ENCODE measurements at regions not wholly inside any gene's neighbourhood (a gene's known extent, or its start where the extent isn't known, plus 50 kb on each side); places are given as distances from the start of the nearest gene placed in this dataset.

- H3K9me3 ChIP-seq (ENCODE audit: low read length) = no peaks in the 10 kb centered on the region
These were observed 929.6 kb downstream of the C6orf118 start for GRCh38 chr6:164379795-164380194.

DNA sequence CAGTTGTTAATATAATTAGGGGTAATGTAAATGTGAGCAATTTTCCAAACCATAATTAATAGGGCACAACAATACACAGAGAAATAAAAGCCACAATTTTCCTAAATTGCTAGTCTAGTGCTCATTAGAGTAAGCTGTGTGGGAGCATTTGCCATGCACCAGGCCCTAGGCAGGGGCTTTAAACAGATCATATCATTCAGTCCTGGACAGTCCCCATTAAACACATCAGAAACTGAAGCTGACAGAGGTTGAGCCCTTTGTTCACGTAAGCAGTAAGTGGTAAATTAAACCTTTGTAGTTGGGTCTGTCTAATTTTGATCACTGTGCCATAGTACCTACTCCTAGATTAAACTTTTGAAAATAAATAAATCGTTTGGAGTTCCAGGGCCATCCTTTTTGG lies 931.1 kb downstream of the C6orf118 start:
- no peaks in the 10 kb centered on the region for H3F3A ChIP-seq (ENCODE audit: insufficient read depth, low read length, poor library complexity, severe bottlenecking)
- no peak overlapping the region for H3K27ac ChIP-seq (ENCODE audit: low read length)
- H2AFZ ChIP-seq (ENCODE audit: low read depth, low read length) = no peak overlapping the region
- no peaks in the 10 kb centered on the region for H3K36me3 ChIP-seq (ENCODE audit: insufficient read depth, low read length)
- no peaks in the 10 kb centered on the region for H3K79me2 ChIP-seq (replicated peaks; ENCODE audit: insufficient read depth, low read length)
- H3K9me3 ChIP-seq (ENCODE audit: low read length) = no peaks in the 10 kb centered on the region
- no peak overlapping the region for H3K9ac ChIP-seq (ENCODE audit: low read length)
- TF ChIP-seq TAF1 (IDR thresholded peaks at IDR 0.05; ENCODE audit: low read depth) = no peak
- no peak for TF ChIP-seq POLR2AphosphoS5 (IDR thresholded peaks at IDR 0.05)
- TF ChIP-seq SMC3 (conservative IDR thresholded peaks at IDR 0.05; ENCODE audit: poor library complexity) = no peak
- TF ChIP-seq EZH2 (IDR thresholded peaks at IDR 0.05; ENCODE audit: borderline replicate concordance, insufficient read depth, low read length, poor library complexity, severe bottlenecking) = no peak
- TF ChIP-seq REST (IDR thresholded peaks at IDR 0.05; ENCODE audit: borderline replicate concordance) = no peak
- no peak for TF ChIP-seq RAD21 (conservative IDR thresholded peaks at IDR 0.05)
- TF ChIP-seq, protein P1, sequence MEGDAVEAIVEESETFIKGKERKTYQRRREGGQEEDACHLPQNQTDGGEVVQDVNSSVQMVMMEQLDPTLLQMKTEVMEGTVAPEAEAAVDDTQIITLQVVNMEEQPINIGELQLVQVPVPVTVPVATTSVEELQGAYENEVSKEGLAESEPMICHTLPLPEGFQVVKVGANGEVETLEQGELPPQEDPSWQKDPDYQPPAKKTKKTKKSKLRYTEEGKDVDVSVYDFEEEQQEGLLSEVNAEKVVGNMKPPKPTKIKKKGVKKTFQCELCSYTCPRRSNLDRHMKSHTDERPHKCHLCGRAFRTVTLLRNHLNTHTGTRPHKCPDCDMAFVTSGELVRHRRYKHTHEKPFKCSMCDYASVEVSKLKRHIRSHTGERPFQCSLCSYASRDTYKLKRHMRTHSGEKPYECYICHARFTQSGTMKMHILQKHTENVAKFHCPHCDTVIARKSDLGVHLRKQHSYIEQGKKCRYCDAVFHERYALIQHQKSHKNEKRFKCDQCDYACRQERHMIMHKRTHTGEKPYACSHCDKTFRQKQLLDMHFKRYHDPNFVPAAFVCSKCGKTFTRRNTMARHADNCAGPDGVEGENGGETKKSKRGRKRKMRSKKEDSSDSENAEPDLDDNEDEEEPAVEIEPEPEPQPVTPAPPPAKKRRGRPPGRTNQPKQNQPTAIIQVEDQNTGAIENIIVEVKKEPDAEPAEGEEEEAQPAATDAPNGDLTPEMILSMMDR (IDR thresholded peaks at IDR 0.05; ENCODE audit: poor library complexity, severe bottlenecking) = no peak
- no peak for TF ChIP-seq MXI1 (conservative IDR thresholded peaks at IDR 0.05; ENCODE audit: poor library complexity, severe bottlenecking)
- TF ChIP-seq EP300 (conservative IDR thresholded peaks at IDR 0.05; ENCODE audit: poor library complexity, severe bottlenecking) = no peak
- H4K20me1 ChIP-seq (ENCODE audit: insufficient read depth) = no peaks in the 10 kb centered on the region
- H3K9me2 ChIP-seq (ENCODE audit: insufficient read depth, low read length) = no peaks in the 10 kb centered on the region
- H3K4me2 ChIP-seq (ENCODE audit: low read length) = no peak overlapping the region
- no peaks in the 10 kb centered on the region for H3K27me3 ChIP-seq (ENCODE audit: insufficient read depth, low read depth, low read length)
- H3K4me3 ChIP-seq (ENCODE audit: low read length) = no peak overlapping the region

More at GRCh38 chr6:164379795-164380194, 929.6 kb downstream of the C6orf118 start:
- no peaks in the 10 kb centered on the region for H3K79me2 ChIP-seq (replicated peaks; ENCODE audit: insufficient read depth, low read length)
- no peak overlapping the region for H3K9ac ChIP-seq (ENCODE audit: low read length)
- no peaks in the 10 kb centered on the region for H3K36me3 ChIP-seq (ENCODE audit: insufficient read depth, low read length)
- H3K27me3 ChIP-seq (ENCODE audit: insufficient read depth, low read depth, low read length) = no peaks in the 10 kb centered on the region
- H3K9me2 ChIP-seq (ENCODE audit: insufficient read depth, low read length) = no peaks in the 10 kb centered on the region
- no peak overlapping the region for H3K27ac ChIP-seq (ENCODE audit: low read length)
- no peaks in the 10 kb centered on the region for H3F3A ChIP-seq (ENCODE audit: insufficient read depth, low read length, poor library complexity, severe bottlenecking)
- no peak overlapping the region for H2AFZ ChIP-seq (ENCODE audit: low read depth, low read length)
- no peak overlapping the region for H3K4me3 ChIP-seq (ENCODE audit: low read length)
- no peak for TF ChIP-seq MXI1 (conservative IDR thresholded peaks at IDR 0.05; ENCODE audit: poor library complexity, severe bottlenecking)
- TF ChIP-seq TAF1 (IDR thresholded peaks at IDR 0.05; ENCODE audit: low read depth) = no peak
- no peak for TF ChIP-seq SMC3 (conservative IDR thresholded peaks at IDR 0.05; ENCODE audit: poor library complexity)
- TF ChIP-seq POLR2AphosphoS5 (IDR thresholded peaks at IDR 0.05) = no peak
- TF ChIP-seq, protein P1 (IDR thresholded peaks at IDR 0.05; ENCODE audit: poor library complexity, severe bottlenecking) = no peak
- no peak for TF ChIP-seq REST (IDR thresholded peaks at IDR 0.05; ENCODE audit: borderline replicate concordance)
- TF ChIP-seq EP300 (conservative IDR thresholded peaks at IDR 0.05; ENCODE audit: poor library complexity, severe bottlenecking) = no peak
- no peak for TF ChIP-seq RAD21 (conservative IDR thresholded peaks at IDR 0.05)
- TF ChIP-seq EZH2 (IDR thresholded peaks at IDR 0.05; ENCODE audit: borderline replicate concordance, insufficient read depth, low read length, poor library complexity, severe bottlenecking) = no peak
- H4K20me1 ChIP-seq (ENCODE audit: insufficient read depth) = no peaks in the 10 kb centered on the region
- H3K4me2 ChIP-seq (ENCODE audit: low read length) = no peak overlapping the region

Data from neural cell (in vitro differentiated cells).